ENCODE measurements at regions not wholly inside any gene's neighbourhood (a gene's known extent, or its start where the extent isn't known, plus 50 kb on each side); places are given as distances from the start of the nearest gene placed in this dataset.

- no peaks in the 10 kb centered on the region for H3K27me3 ChIP-seq (ENCODE audit: insufficient read depth, insufficient read length)
- no peak for DNase-seq (ENCODE audit: low read depth, low spot score)
- H3K9me3 ChIP-seq (ENCODE audit: insufficient read depth, low read length), result peaks cover 17% of the 10 kb centered on the region; the same call in 1 of the 2 replicates
- no peaks in the 10 kb centered on the region for H3K36me3 ChIP-seq (ENCODE audit: insufficient read depth, insufficient read length, low read length)
- no peak overlapping the region for H3K9ac ChIP-seq (ENCODE audit: insufficient read length, low read depth)
- H3K4me1 ChIP-seq (ENCODE audit: insufficient read depth, insufficient read length), result no peaks in the 10 kb centered on the region
- no peak overlapping the region for H3K4me3 ChIP-seq (ENCODE audit: insufficient read length, low read depth)
- no peak for TF ChIP-seq SUZ12 (IDR thresholded peaks at IDR 0.05; ENCODE audit: extremely low read depth, insufficient read depth, insufficient read length)
- no peak for TF ChIP-seq ZNF274 (IDR thresholded peaks at IDR 0.05; ENCODE audit: low read depth, low read length)
- TF ChIP-seq YY1 (IDR thresholded peaks at IDR 0.05; ENCODE audit: insufficient read depth, insufficient read length), result no peak
These were observed 216.2 kb downstream of the BCL11B start for GRCh38 chr14:99055816-99056215.

- Histone ChIP-seq H3K9ac (ENCODE audit: insufficient read length, low read depth) (no peak overlapping the region), H3K4me1 (ENCODE audit: insufficient read depth, insufficient read length) (no peaks in the 10 kb centered on the region), H3K36me3 (ENCODE audit: insufficient read depth, insufficient read length, low read length) (no peaks in the 10 kb centered on the region), H3K27me3 (ENCODE audit: insufficient read depth, insufficient read length) (no peaks in the 10 kb centered on the region), H3K9me3 (ENCODE audit: insufficient read depth, low read length) (peaks cover under 1% of the 10 kb centered on the region; the same call in 1 of the 2 replicates), H3K4me3 (ENCODE audit: insufficient read length, low read depth) (no peak overlapping the region)
- no peak for DNase-seq (ENCODE audit: low read depth, low spot score)
- TF ChIP-seq YY1 (IDR thresholded peaks at IDR 0.05; ENCODE audit: insufficient read depth, insufficient read length), result no peak
- no peak for TF ChIP-seq ZNF274 (IDR thresholded peaks at IDR 0.05; ENCODE audit: low read depth, low read length)
- TF ChIP-seq SUZ12 (IDR thresholded peaks at IDR 0.05; ENCODE audit: extremely low read depth, insufficient read depth, insufficient read length), result no peak
These were observed 214.4 kb downstream of the BCL11B start for GRCh38 chr14:99057576-99058083.

- no peak overlapping the region for H3K9ac ChIP-seq (ENCODE audit: insufficient read length, low read depth)
- H3K27me3 ChIP-seq (ENCODE audit: insufficient read depth, insufficient read length), result no peaks in the 10 kb centered on the region
- H3K36me3 ChIP-seq (ENCODE audit: insufficient read depth, insufficient read length, low read length), result no peaks in the 10 kb centered on the region
- no peak overlapping the region for H3K4me3 ChIP-seq (ENCODE audit: insufficient read length, low read depth)
- TF ChIP-seq SUZ12 (IDR thresholded peaks at IDR 0.05; ENCODE audit: extremely low read depth, insufficient read depth, insufficient read length) (no peak), ZNF274 (IDR thresholded peaks at IDR 0.05; ENCODE audit: low read depth, low read length) (no peak), YY1 (IDR thresholded peaks at IDR 0.05; ENCODE audit: insufficient read depth, insufficient read length) (no peak)
- no peak for DNase-seq (ENCODE audit: low read depth, low spot score)
- H3K4me1 ChIP-seq (ENCODE audit: insufficient read depth, insufficient read length), result no peaks in the 10 kb centered on the region
- no peaks in the 10 kb centered on the region for H3K9me3 ChIP-seq (ENCODE audit: insufficient read depth, low read length)
These were observed 213.5 kb downstream of the BCL11B start for GRCh38 chr14:99058542-99058941.

GRCh38 chr14:99062216-99062615 lies 209.8 kb downstream of the BCL11B start:
- Histone ChIP-seq H3K4me1 (ENCODE audit: insufficient read depth, insufficient read length) (no peaks in the 10 kb centered on the region), H3K27me3 (ENCODE audit: insufficient read depth, insufficient read length) (no peaks in the 10 kb centered on the region), H3K9ac (ENCODE audit: insufficient read length, low read depth) (no peak overlapping the region), H3K4me3 (ENCODE audit: insufficient read length, low read depth) (no peak overlapping the region), H3K36me3 (ENCODE audit: insufficient read depth, insufficient read length, low read length) (no peaks in the 10 kb centered on the region), H3K9me3 (ENCODE audit: insufficient read depth, low read length) (no peaks in the 10 kb centered on the region)
- no peak for TF ChIP-seq YY1 (IDR thresholded peaks at IDR 0.05; ENCODE audit: insufficient read depth, insufficient read length)
- no peak for TF ChIP-seq ZNF274 (IDR thresholded peaks at IDR 0.05; ENCODE audit: low read depth, low read length)
- no peak for TF ChIP-seq SUZ12 (IDR thresholded peaks at IDR 0.05; ENCODE audit: extremely low read depth, insufficient read depth, insufficient read length)
- no peak for DNase-seq (ENCODE audit: low read depth, low spot score)

GRCh38 chr14:99062772-99063418 lies 209.1 kb downstream of the BCL11B start:
- no peak overlapping the region for H3K4me3 ChIP-seq (ENCODE audit: insufficient read length, low read depth)
- TF ChIP-seq YY1 (IDR thresholded peaks at IDR 0.05; ENCODE audit: insufficient read depth, insufficient read length) (no peak), SUZ12 (IDR thresholded peaks at IDR 0.05; ENCODE audit: extremely low read depth, insufficient read depth, insufficient read length) (no peak), ZNF274 (IDR thresholded peaks at IDR 0.05; ENCODE audit: low read depth, low read length) (no peak)
- H3K9ac ChIP-seq (ENCODE audit: insufficient read length, low read depth), result no peak overlapping the region
- H3K9me3 ChIP-seq (ENCODE audit: insufficient read depth, low read length), result no peaks in the 10 kb centered on the region
- no peaks in the 10 kb centered on the region for H3K27me3 ChIP-seq (ENCODE audit: insufficient read depth, insufficient read length)
- no peaks in the 10 kb centered on the region for H3K36me3 ChIP-seq (ENCODE audit: insufficient read depth, insufficient read length, low read length)
- no peak for DNase-seq (ENCODE audit: low read depth, low spot score)
- H3K4me1 ChIP-seq (ENCODE audit: insufficient read depth, insufficient read length), result no peaks in the 10 kb centered on the region

GRCh38 chr14:99063620-99064225 lies 208.3 kb downstream of the BCL11B start:
- H3K9me3 ChIP-seq (ENCODE audit: insufficient read depth, low read length), result no peaks in the 10 kb centered on the region
- H3K36me3 ChIP-seq (ENCODE audit: insufficient read depth, insufficient read length, low read length), result no peaks in the 10 kb centered on the region
- H3K27me3 ChIP-seq (ENCODE audit: insufficient read depth, insufficient read length), result no peaks in the 10 kb centered on the region
- no peak overlapping the region for H3K4me3 ChIP-seq (ENCODE audit: insufficient read length, low read depth)
- H3K4me1 ChIP-seq (ENCODE audit: insufficient read depth, insufficient read length), result no peaks in the 10 kb centered on the region
- TF ChIP-seq SUZ12 (IDR thresholded peaks at IDR 0.05; ENCODE audit: extremely low read depth, insufficient read depth, insufficient read length), result no peak
- no peak for TF ChIP-seq YY1 (IDR thresholded peaks at IDR 0.05; ENCODE audit: insufficient read depth, insufficient read length)
- TF ChIP-seq ZNF274 (IDR thresholded peaks at IDR 0.05; ENCODE audit: low read depth, low read length), result no peak
- no peak overlapping the region for H3K9ac ChIP-seq (ENCODE audit: insufficient read length, low read depth)
- DNase-seq (ENCODE audit: low read depth, low spot score), result no peak

GRCh38 chr14:99064262-99064954 lies 207.6 kb downstream of the BCL11B start:
- TF ChIP-seq YY1 (IDR thresholded peaks at IDR 0.05; ENCODE audit: insufficient read depth, insufficient read length), result no peak
- TF ChIP-seq ZNF274 (IDR thresholded peaks at IDR 0.05; ENCODE audit: low read depth, low read length), result no peak
- no peak for TF ChIP-seq SUZ12 (IDR thresholded peaks at IDR 0.05; ENCODE audit: extremely low read depth, insufficient read depth, insufficient read length)
- Histone ChIP-seq H3K36me3 (ENCODE audit: insufficient read depth, insufficient read length, low read length) (no peaks in the 10 kb centered on the region), H3K4me1 (ENCODE audit: insufficient read depth, insufficient read length) (no peaks in the 10 kb centered on the region), H3K9me3 (ENCODE audit: insufficient read depth, low read length) (no peaks in the 10 kb centered on the region), H3K9ac (ENCODE audit: insufficient read length, low read depth) (no peak overlapping the region), H3K27me3 (ENCODE audit: insufficient read depth, insufficient read length) (no peaks in the 10 kb centered on the region), H3K4me3 (ENCODE audit: insufficient read length, low read depth) (no peak overlapping the region)
- DNase-seq (ENCODE audit: low read depth, low spot score), result no peak
